ENCODE measurements at regions not wholly inside any gene's neighbourhood (a gene's known extent, or its start where the extent isn't known, plus 50 kb on each side); places are given as distances from the start of the nearest gene placed in this dataset.

DNA sequence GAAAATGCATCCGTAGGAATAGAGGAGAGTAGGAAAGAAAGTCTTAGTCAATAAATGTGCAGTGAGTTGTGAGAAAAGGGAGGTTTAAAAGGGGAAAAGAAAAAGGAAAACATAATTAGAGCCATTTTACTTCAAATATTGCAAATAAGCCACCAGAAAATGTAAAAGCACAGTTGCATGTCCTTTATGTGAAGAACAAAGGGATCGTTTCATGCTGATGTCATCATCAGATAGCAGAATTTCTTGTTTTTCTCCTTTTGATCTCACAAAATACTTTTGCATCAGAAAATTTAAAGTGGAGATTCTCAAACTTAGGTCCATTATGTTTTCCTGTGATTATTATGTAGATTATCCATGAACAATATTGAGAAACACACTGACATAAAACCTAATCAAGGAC is 166.7 kb downstream of the HAO1 start:
- no peaks in the 10 kb centered on the region for H3K4me1 ChIP-seq
- H3K36me3 ChIP-seq = no peaks in the 10 kb centered on the region
- TF ChIP-seq, protein P1, sequence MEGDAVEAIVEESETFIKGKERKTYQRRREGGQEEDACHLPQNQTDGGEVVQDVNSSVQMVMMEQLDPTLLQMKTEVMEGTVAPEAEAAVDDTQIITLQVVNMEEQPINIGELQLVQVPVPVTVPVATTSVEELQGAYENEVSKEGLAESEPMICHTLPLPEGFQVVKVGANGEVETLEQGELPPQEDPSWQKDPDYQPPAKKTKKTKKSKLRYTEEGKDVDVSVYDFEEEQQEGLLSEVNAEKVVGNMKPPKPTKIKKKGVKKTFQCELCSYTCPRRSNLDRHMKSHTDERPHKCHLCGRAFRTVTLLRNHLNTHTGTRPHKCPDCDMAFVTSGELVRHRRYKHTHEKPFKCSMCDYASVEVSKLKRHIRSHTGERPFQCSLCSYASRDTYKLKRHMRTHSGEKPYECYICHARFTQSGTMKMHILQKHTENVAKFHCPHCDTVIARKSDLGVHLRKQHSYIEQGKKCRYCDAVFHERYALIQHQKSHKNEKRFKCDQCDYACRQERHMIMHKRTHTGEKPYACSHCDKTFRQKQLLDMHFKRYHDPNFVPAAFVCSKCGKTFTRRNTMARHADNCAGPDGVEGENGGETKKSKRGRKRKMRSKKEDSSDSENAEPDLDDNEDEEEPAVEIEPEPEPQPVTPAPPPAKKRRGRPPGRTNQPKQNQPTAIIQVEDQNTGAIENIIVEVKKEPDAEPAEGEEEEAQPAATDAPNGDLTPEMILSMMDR (IDR thresholded peaks at IDR 0.05) = no peak
- no peaks in the 10 kb centered on the region for H3K27me3 ChIP-seq
- peaks cover 0 to 7% of the 10 kb centered on the region in 2 donors for H3K9me3 ChIP-seq
- intact Hi-C loops (cut with DNase I) = no loop called here
- H3K4me3 ChIP-seq = no peak overlapping the region
- ATAC-seq (no peak), DNase-seq (no peak)
- no peak overlapping the region for H3K27ac ChIP-seq

DNA sequence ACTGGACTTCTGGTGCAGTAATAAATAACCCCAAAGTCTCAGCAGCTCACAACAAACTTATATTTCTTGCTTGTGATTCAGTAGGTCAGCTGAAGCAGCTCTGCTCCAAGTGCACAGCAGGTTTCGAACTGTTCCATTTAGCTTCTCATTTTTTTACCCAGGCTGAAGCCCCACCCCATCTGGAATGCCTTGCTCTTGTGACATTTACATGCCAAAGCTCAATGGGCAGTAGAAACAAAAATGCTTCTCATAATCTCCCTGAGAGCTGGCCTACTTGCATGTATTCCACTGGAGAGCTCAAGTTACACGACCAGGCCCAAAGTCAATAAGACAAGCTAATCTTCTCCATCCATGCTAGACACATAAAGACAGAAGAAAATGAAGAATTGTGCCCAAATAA is 165.2 kb downstream of the HAO1 start:
- no peaks in the 10 kb centered on the region for H3K36me3 ChIP-seq
- no peak overlapping the region for H3K4me3 ChIP-seq
- DNase-seq = no peak
- H3K4me1 ChIP-seq = no peaks in the 10 kb centered on the region
- no peak for ATAC-seq
- TF ChIP-seq, protein P1 (IDR thresholded peaks at IDR 0.05) = no peak
- H3K9me3 ChIP-seq = peaks cover 0 to 10% of the 10 kb centered on the region in 2 donors
- intact Hi-C loops (cut with DNase I) = no loop called here
- H3K27me3 ChIP-seq = no peaks in the 10 kb centered on the region
- H3K27ac ChIP-seq = no peak overlapping the region

DNA sequence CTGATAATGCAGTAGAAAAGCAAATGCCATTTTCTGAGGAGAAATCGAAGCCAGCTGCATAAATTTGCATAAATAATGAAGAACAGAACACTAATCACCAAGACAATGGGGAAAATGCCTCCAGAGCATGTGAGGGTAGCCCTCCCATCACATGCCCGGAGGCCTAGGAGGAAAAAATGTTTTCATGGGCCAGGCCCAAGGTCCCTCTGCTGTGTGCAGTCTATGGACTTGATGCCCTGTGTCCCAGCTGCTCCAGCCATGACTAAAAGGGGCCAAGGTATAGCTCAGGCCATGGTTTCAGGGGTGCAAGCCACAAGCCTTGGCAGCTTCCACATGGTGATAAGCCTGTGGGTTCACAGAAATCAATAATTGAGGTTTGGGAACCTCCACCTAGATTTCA is 164.1 kb downstream of the HAO1 start:
- Histone ChIP-seq H3K9me3 (peaks cover 0 to 10% of the 10 kb centered on the region in 2 donors), H3K27ac (no peak overlapping the region)
- intact Hi-C loops (cut with DNase I) = no loop called here

DNA sequence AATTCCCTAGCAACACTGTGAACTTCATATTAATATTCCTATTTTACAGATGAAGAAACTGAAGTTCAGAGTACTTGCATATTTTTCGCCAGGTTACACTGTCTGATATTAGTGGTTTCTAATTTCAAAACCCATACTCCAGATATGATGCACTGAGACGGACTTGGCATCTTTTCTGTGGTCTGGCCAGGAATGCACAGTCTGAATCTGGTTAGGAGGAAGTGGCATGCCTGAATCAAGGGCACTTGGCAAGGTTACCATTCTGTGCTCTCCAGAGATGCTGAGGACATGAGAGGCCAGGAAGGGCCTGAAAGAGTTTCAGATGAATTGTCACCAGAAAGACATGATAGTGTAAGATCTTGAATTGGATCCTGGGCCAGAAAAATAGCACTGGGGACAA is 150.1 kb downstream of the HAO1 start:
- ATAC-seq (no peak), DNase-seq (no peak)
- TF ChIP-seq, protein P1 (IDR thresholded peaks at IDR 0.05) = no peak
- H3K27me3 ChIP-seq = no peaks in the 10 kb centered on the region
- intact Hi-C loops (cut with DNase I) = no loop called here
- H3K9me3 ChIP-seq = no peaks in the 10 kb centered on the region
- no peak overlapping the region for H3K4me3 ChIP-seq
- no peak overlapping the region for H3K27ac ChIP-seq
- no peaks in the 10 kb centered on the region for H3K36me3 ChIP-seq
- no peaks in the 10 kb centered on the region for H3K4me1 ChIP-seq

More for the DNA sequence above, 164.1 kb downstream of the HAO1 start:
- Histone ChIP-seq H3K4me1 (no peaks in the 10 kb centered on the region), H3K36me3 (no peaks in the 10 kb centered on the region), H3K27me3 (no peaks in the 10 kb centered on the region), H3K4me3 (no peak overlapping the region)
- DNase-seq (no peak), ATAC-seq (no peak)
- TF ChIP-seq, protein P1 (IDR thresholded peaks at IDR 0.05) = no peak

DNA sequence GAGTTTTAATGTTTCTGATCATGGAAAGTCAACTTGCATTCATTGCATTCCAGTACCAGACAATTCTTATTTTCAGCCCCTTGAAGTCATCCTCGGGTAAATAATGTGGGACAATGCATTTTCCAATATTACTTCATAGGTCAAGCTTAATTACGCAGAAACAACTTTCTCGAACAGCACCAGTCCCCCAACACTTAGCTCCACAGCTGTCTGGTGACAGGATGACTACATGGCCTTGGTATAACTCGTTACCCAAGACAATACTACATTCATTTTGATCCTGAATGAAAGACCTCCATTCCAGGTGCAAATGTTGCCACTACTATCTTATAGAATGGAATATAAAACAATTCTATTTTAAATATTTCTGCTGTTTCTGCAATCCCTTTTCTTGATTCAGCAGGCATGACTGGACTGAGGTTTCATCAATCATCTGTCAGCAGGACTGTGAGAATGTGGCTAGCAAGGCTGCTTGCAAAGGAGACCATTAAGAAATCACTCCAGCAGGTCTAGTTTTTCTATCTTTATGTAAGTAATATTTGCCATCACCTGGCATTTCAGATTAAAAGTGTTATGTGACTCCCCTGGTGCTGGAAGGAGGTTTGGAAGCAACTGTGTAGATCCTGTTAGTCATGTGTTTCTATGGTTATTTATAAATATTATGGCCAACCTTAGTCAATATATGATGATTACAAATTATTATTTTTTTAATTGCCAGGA is 147.9 kb downstream of the HAO1 start:
- H3K27me3 ChIP-seq = no peaks in the 10 kb centered on the region
- H3K27ac ChIP-seq = no peak overlapping the region
- no peaks in the 10 kb centered on the region for H3K9me3 ChIP-seq
- ATAC-seq (no peak), DNase-seq (no peak)
- H3K36me3 ChIP-seq = no peaks in the 10 kb centered on the region
- no peak overlapping the region for H3K4me3 ChIP-seq
- TF ChIP-seq, protein P1 (IDR thresholded peaks at IDR 0.05) = no peak
- no peaks in the 10 kb centered on the region for H3K4me1 ChIP-seq
- intact Hi-C loops (cut with DNase I) = no loop called here
